ENCODE measurements at regions not wholly inside any gene's neighbourhood (a gene's known extent, or its start where the extent isn't known, plus 50 kb on each side); places are given as distances from the start of the nearest gene placed in this dataset.

- H3K4me3 ChIP-seq = no peak overlapping the region
- peaks cover 0 to 90% (median 22%) of the 10 kb centered on the region in 3 donors for H3K27me3 ChIP-seq (ENCODE audit: insufficient read depth in 3 of 3, low read length in 2 of 3)
- no peaks in the 10 kb centered on the region for H3K9me3 ChIP-seq
- no peak overlapping the region for H3K27ac ChIP-seq
- 64 to 72% (median 72%) methylated on average over 13 of the region's 13 CpGs for WGBS, 3 donors
- no peak for ATAC-seq
- no peaks in the 10 kb centered on the region for H3K36me3 ChIP-seq (ENCODE audit: insufficient read depth in 1 of 2, low read depth in 1 of 2)
- TF ChIP-seq, protein P1, sequence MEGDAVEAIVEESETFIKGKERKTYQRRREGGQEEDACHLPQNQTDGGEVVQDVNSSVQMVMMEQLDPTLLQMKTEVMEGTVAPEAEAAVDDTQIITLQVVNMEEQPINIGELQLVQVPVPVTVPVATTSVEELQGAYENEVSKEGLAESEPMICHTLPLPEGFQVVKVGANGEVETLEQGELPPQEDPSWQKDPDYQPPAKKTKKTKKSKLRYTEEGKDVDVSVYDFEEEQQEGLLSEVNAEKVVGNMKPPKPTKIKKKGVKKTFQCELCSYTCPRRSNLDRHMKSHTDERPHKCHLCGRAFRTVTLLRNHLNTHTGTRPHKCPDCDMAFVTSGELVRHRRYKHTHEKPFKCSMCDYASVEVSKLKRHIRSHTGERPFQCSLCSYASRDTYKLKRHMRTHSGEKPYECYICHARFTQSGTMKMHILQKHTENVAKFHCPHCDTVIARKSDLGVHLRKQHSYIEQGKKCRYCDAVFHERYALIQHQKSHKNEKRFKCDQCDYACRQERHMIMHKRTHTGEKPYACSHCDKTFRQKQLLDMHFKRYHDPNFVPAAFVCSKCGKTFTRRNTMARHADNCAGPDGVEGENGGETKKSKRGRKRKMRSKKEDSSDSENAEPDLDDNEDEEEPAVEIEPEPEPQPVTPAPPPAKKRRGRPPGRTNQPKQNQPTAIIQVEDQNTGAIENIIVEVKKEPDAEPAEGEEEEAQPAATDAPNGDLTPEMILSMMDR (IDR thresholded peaks at IDR 0.05) = no peak
- no peaks in the 10 kb centered on the region for H3K4me1 ChIP-seq
- intact Hi-C loops (cut with DNase I) = no loop called here
- DNase-seq = peak in 1 of 2 donors; percentile 29
These were observed 90.0 kb upstream of the BHLHE23 start for GRCh38 chr20:63096681-63097335.

DNA sequence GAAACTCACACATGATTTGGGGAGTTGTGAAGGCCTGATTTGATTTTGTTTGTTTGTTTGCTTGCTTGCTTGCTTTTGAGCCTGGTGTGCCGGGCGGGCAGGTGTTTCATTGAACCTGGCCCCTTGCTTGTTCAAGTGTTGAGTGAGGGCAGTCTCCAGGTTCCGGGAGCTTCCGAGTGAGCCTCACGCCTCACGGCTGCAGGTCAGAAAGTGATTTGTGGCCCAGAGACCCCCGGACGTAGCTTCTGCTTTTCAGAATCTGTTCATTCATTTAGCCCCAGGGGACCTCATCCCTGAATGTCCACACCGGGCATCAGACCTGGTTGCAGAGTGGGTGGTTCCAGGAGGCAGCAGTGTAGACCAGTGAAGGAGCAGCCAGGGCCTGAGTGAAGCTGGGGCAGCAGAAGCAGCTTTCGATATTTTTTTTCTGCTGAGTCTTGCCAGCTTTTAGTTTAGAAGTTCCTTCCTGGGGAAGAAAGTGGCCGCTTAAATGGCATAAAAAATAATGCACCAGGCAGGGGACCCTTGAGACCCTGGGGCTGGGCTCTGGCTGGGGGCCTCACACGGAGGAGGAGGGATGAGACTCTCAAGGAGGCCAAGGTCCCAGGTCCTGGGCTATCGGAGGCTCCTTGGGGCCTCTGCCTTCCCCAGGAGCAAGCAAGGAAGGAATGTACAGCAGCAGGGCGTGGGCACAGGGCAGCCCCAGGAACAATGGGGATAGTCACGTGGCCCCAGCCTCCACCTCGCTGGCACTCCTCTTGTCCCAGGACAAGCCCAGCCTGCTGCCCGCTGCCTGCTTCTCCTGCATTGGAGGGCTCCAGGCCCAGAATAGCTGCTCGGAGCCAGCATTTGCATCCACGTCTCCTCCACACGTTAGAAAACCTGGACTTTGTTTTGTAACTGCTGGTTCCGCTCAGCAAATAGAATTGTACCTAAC is 89.2 kb upstream of the BHLHE23 start:
- H3K27me3 ChIP-seq (ENCODE audit: insufficient read depth in 3 of 3, low read length in 2 of 3) = peaks cover 0 to 93% (median 21%) of the 10 kb centered on the region in 3 donors
- DNase-seq = peak in 1 of 2 donors; percentile 24
- ATAC-seq = no peak
- intact Hi-C loops (cut with DNase I) = no loop called here
- no peak overlapping the region for H3K27ac ChIP-seq
- H3K4me1 ChIP-seq = no peaks in the 10 kb centered on the region
- no peaks in the 10 kb centered on the region for H3K9me3 ChIP-seq
- TF ChIP-seq, protein P1 (IDR thresholded peaks at IDR 0.05) = no peak
- H3K36me3 ChIP-seq (ENCODE audit: insufficient read depth in 1 of 2, low read depth in 1 of 2) = no peaks in the 10 kb centered on the region
- H3K4me3 ChIP-seq = no peak overlapping the region
- 64 to 71% (median 66%) methylated on average over 21 of the region's 21 CpGs for WGBS, 3 donors

GRCh38 chr20:63094767-63095499 is 88.2 kb upstream of the BHLHE23 start:
- Histone ChIP-seq H3K27me3 (ENCODE audit: insufficient read depth in 3 of 3, low read length in 2 of 3) (peaks cover 0 to 93% (median 18%) of the 10 kb centered on the region in 3 donors), H3K36me3 (ENCODE audit: insufficient read depth in 1 of 2, low read depth in 1 of 2) (no peaks in the 10 kb centered on the region), H3K27ac (no peak overlapping the region), H3K9me3 (no peaks in the 10 kb centered on the region), H3K4me3 (no peak overlapping the region), H3K4me1 (no peaks in the 10 kb centered on the region)
- WGBS, 3 donors = 71 to 74% (median 72%) methylated on average over 22 of the region's 22 CpGs
- DNase-seq (peak in 1 of 2 donors; percentile 30), ATAC-seq (no peak)
- TF ChIP-seq, protein P1 (IDR thresholded peaks at IDR 0.05) = no peak
- intact Hi-C loops (cut with DNase I) = no loop called here

GRCh38 chr20:63093966-63094766 is 87.4 kb upstream of the BHLHE23 start:
- WGBS, 3 donors = 56 to 62% (median 60%) methylated on average over 22 to 34 of the region's 37 CpGs
- Histone ChIP-seq H3K4me3 (no peak overlapping the region), H3K27me3 (ENCODE audit: insufficient read depth in 3 of 3, low read length in 2 of 3) (peaks cover 0 to 92% (median 12%) of the 10 kb centered on the region in 3 donors), H3K36me3 (ENCODE audit: insufficient read depth in 1 of 2, low read depth in 1 of 2) (no peaks in the 10 kb centered on the region), H3K4me1 (no peaks in the 10 kb centered on the region), H3K27ac (no peak overlapping the region), H3K9me3 (no peaks in the 10 kb centered on the region)
- DNase-seq (peak in 1 of 2 donors; percentile 40), ATAC-seq (no peak)
- intact Hi-C loops (cut with DNase I) = no loop called here
- TF ChIP-seq, protein P1 (IDR thresholded peaks at IDR 0.05) = no peak
